ENCODE measurements at regions not wholly inside any gene's neighbourhood (a gene's known extent, or its start where the extent isn't known, plus 50 kb on each side); places are given as distances from the start of the nearest gene placed in this dataset.

- DNase-seq = no peak
- Histone ChIP-seq H3K9ac (ENCODE audit: low read depth in 2 of 2, low read length in 2 of 2) (no peak overlapping the region), H3K4me3 (no peak overlapping the region), H3K9me3 (no peaks in the 10 kb centered on the region), H3K36me3 (no peaks in the 10 kb centered on the region), H3K4me1 (no peaks in the 10 kb centered on the region), H3K27me3 (no peaks in the 10 kb centered on the region), H3K27ac (no peak overlapping the region)
- TF ChIP-seq, protein P1, sequence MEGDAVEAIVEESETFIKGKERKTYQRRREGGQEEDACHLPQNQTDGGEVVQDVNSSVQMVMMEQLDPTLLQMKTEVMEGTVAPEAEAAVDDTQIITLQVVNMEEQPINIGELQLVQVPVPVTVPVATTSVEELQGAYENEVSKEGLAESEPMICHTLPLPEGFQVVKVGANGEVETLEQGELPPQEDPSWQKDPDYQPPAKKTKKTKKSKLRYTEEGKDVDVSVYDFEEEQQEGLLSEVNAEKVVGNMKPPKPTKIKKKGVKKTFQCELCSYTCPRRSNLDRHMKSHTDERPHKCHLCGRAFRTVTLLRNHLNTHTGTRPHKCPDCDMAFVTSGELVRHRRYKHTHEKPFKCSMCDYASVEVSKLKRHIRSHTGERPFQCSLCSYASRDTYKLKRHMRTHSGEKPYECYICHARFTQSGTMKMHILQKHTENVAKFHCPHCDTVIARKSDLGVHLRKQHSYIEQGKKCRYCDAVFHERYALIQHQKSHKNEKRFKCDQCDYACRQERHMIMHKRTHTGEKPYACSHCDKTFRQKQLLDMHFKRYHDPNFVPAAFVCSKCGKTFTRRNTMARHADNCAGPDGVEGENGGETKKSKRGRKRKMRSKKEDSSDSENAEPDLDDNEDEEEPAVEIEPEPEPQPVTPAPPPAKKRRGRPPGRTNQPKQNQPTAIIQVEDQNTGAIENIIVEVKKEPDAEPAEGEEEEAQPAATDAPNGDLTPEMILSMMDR (IDR thresholded peaks at IDR 0.05) = no peak
- intact Hi-C loops (cut with DNase I) = no loop called here
Measured at GRCh38 chr13:64338671-64339070, 2891.5 kb downstream of the PCDH9 start.

DNA sequence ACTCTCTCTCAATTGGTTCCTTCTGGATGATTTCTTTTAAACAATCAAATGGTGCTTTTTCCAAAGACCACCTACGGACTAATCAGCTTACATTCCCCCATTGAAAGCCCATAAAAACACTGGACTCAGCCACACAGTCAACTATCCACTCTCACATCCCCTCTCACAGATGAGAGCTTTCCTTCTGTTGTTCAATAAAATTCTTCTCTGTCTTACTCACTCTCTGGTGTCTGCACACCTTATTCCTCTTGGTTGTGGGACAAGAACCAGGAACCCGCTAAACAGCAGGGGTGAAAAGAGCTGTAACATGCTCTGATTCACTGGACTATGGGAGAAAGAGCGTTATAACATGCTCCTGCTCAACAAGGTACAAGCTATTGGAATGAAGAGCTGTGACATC, 2896.2 kb downstream of the PCDH9 start:
- no peak for DNase-seq
- intact Hi-C loops (cut with DNase I) = no loop called here
- Histone ChIP-seq H3K36me3 (no peaks in the 10 kb centered on the region), H3K27me3 (no peaks in the 10 kb centered on the region), H3K9me3 (no peaks in the 10 kb centered on the region), H3K4me1 (no peaks in the 10 kb centered on the region), H3K4me3 (no peak overlapping the region), H3K27ac (no peak overlapping the region), H3K9ac (ENCODE audit: low read depth in 2 of 2, low read length in 2 of 2) (no peak overlapping the region)
- TF ChIP-seq, protein P1 (IDR thresholded peaks at IDR 0.05) = no peak

DNA sequence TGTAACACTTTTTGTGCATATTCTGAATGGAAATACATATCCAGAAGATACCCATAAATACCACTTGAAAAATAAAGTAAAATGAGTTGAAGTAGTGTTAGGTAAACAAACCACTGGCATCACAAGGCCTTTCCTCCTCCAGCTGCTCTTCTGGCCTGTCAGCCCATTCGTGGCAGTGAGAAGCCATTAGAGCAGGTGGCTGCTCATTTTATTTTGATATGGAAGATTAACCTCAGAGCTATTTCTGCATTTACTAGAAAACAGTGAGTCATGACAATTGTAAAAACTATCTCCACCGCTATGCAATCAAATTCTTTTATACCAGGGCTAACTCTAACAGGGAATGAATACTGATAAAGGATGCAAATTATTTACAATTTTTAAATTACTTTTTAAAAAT, 2898.1 kb downstream of the PCDH9 start:
- Histone ChIP-seq H3K4me1 (no peaks in the 10 kb centered on the region), H3K27ac (no peak overlapping the region), H3K27me3 (no peaks in the 10 kb centered on the region), H3K4me3 (no peak overlapping the region), H3K36me3 (no peaks in the 10 kb centered on the region), H3K9me3 (no peaks in the 10 kb centered on the region), H3K9ac (ENCODE audit: low read depth in 2 of 2, low read length in 2 of 2) (no peak overlapping the region)
- intact Hi-C loops (cut with DNase I) = no loop called here
- DNase-seq = no peak
- TF ChIP-seq, protein P1 (IDR thresholded peaks at IDR 0.05) = no peak

DNA sequence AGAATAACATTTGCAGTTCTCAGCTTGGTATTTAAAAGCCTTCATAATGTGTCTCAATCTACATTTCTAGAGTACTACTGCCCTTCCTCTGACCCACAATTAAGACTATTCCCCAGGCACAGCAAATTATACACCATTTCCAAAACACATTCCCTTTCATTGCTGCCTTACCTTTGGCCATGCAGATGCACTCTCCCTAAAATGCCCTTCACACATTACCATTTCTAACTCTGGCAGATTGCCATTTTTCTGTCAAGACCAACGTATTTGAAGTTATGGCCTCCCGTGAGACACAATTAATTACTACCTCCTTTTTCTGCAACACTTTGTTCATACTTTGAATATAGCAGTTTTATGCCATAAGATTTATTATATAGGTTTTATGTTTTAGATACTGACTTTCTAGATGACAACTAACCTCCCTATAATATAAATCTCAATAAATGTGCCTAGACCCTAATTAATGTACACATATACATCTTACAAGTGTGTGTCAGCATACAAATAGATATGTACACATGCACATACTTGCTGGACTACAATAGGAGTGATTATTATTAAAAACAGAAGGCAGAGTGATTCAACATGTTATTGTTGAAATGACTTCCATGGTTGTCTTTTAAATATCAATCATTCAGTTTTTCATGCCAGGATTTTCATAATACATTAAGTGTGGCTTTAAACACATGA, 2902.5 kb downstream of the PCDH9 start:
- no peak overlapping the region for H3K4me3 ChIP-seq
- no peaks in the 10 kb centered on the region for H3K36me3 ChIP-seq
- TF ChIP-seq, protein P1 (IDR thresholded peaks at IDR 0.05) = no peak
- DNase-seq = no peak
- intact Hi-C loops (cut with DNase I) = no loop called here
- no peaks in the 10 kb centered on the region for H3K9me3 ChIP-seq
- no peak overlapping the region for H3K9ac ChIP-seq (ENCODE audit: low read depth in 2 of 2, low read length in 2 of 2)
- no peak overlapping the region for H3K27ac ChIP-seq
- H3K27me3 ChIP-seq = no peaks in the 10 kb centered on the region
- no peaks in the 10 kb centered on the region for H3K4me1 ChIP-seq

DNA sequence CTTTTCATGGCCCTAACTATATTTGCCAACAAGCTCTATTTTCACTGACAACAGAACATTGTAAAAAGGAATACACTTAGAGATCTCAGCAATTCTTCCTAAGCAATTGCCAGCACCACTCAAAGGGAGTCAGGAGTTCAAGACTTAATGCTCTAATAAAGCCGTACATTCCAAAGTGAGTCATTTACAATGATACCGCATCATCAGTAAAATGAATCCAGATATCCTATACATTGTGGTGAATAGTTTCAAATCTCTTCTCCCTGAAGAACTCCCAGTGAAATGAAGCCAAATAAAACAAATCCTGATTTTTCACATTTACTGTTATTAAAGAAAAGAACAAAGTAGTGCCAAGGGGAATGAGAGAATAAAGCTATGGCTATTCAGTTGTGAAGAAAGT, 2898.7 kb upstream of the PCDH20 start:
- Histone ChIP-seq H3K27me3 (no peaks in the 10 kb centered on the region), H3K27ac (no peak overlapping the region), H3K9ac (ENCODE audit: low read depth in 2 of 2, low read length in 2 of 2) (no peak overlapping the region), H3K36me3 (no peaks in the 10 kb centered on the region), H3K4me1 (no peaks in the 10 kb centered on the region), H3K4me3 (no peak overlapping the region), H3K9me3 (no peaks in the 10 kb centered on the region)
- TF ChIP-seq, protein P1 (IDR thresholded peaks at IDR 0.05) = no peak
- DNase-seq = no peak
- intact Hi-C loops (cut with DNase I) = no loop called here

All from colonic mucosa (tissue), 4 donors.